Liver (tissue), 8 donors: ENCODE measurements at regions not wholly inside any gene's neighbourhood (a gene's known extent, or its start where the extent isn't known, plus 50 kb on each side); places are given as distances from the start of the nearest gene placed in this dataset.

Source experiments
- DNase-seq: peaks from one replicate; pipeline ENCODE4 v3.0.0-alpha.2; 2017; ENCODE audit warnings: low spot score
- H3K27ac ChIP-seq, 2 donors: one replicate each; pipeline ENCODE4 v1.7.0; 2013; ENCODE audit warnings: inconsistent platforms in 2 of 2, low read length in 2 of 2, control low read depth in 1 of 2, low read depth in 1 of 2, mild to moderate bottlenecking in 1 of 2
- H3K27me3 ChIP-seq, 4 donors: one replicate each; pipeline versions ENCODE4 v1.6.1 to v1.7.0; 2013; ENCODE audit warnings: low read length in 3 of 4, inconsistent platforms in 1 of 4, mild to moderate bottlenecking in 1 of 4, moderate library complexity in 1 of 4; ENCODE audit not compliant: control insufficient read depth in 4 of 4, insufficient read depth in 4 of 4
- H3K36me3 ChIP-seq, 4 donors: one replicate each; pipeline versions ENCODE4 v1.6.1 to v1.7.0; 2013; ENCODE audit warnings: low read length in 3 of 4, mild to moderate bottlenecking in 3 of 4, low read depth in 1 of 4, moderate library complexity in 1 of 4; ENCODE audit not compliant: control insufficient read depth in 4 of 4, insufficient read depth in 3 of 4
- H3K4me1 ChIP-seq, 4 donors: one replicate each; pipeline versions ENCODE4 v1.6.1 to v1.7.0; 2013; ENCODE audit warnings: low read length in 3 of 4, mild to moderate bottlenecking in 3 of 4, moderate library complexity in 1 of 4; ENCODE audit not compliant: control insufficient read depth in 4 of 4, insufficient read depth in 4 of 4
- H3K4me3 ChIP-seq, 3 donors: one replicate each; pipeline versions ENCODE4 v1.6.1 to v1.7.0; 2013; ENCODE audit warnings: low read length in 3 of 3, control low read depth in 1 of 3, low read depth in 1 of 3, mild to moderate bottlenecking in 1 of 3
- H3K9ac ChIP-seq, 2 donors: one replicate each; pipeline ENCODE4 v1.7.0; 2013; ENCODE audit warnings: low read length in 2 of 2, mild to moderate bottlenecking in 2 of 2, moderate library complexity in 2 of 2, control low read depth in 1 of 2, low read depth in 1 of 2
- H3K9me3 ChIP-seq, 4 donors: one replicate each; pipeline versions ENCODE4 v1.6.1 to v1.7.0; 2013; ENCODE audit warnings: low read length in 3 of 4; ENCODE audit not compliant: control insufficient read depth in 4 of 4
- CTCF ChIP-seq: fragments of 150-350 bp; IDR thresholded peaks from 2 replicates; pipeline ENCODE4 v1.5.1; 2017; ENCODE audit warnings: improper control_type of control experiment, low read depth, low read length; ENCODE audit not compliant: missing input control
- EGR1 ChIP-seq, 2 donors: IDR thresholded peaks; 2 replicates each; pipeline ENCODE4 v1.6.1; 2016 to 2018; ENCODE audit warnings: antibody characterized with exemption in 2 of 2, low read depth in 2 of 2
- FOXA1 ChIP-seq: IDR thresholded peaks from 2 replicates; pipeline ENCODE4 v1.6.1; 2016; ENCODE audit warnings: antibody characterized with exemption
- FOXA2 ChIP-seq: IDR thresholded peaks from 2 replicates; pipeline ENCODE4 v1.6.1; 2016; ENCODE audit warnings: antibody characterized with exemption
- GABPA ChIP-seq, 2 donors: IDR thresholded peaks in 1 of 2; conservative IDR thresholded peaks in 1 of 2; 2 replicates each; pipeline ENCODE4 v1.6.1; 2016; ENCODE audit warnings: antibody characterized with exemption in 2 of 2, mild to moderate bottlenecking in 1 of 2, moderate library complexity in 1 of 2
- HNF4G ChIP-seq: IDR thresholded peaks from 2 replicates; pipeline ENCODE4 v1.6.1; 2016; ENCODE audit warnings: antibody characterized with exemption
- JUND ChIP-seq, 2 donors: IDR thresholded peaks; 2 replicates each; pipeline ENCODE4 v1.6.1; 2016; ENCODE audit warnings: antibody characterized with exemption in 2 of 2
- REST ChIP-seq: IDR thresholded peaks from 2 replicates; pipeline ENCODE4 v1.6.1; 2016; ENCODE audit warnings: antibody characterized with exemption, mild to moderate bottlenecking
- RXRA ChIP-seq, 2 donors: IDR thresholded peaks; 2 replicates each; pipeline ENCODE4 v1.6.1; 2017 to 2018; ENCODE audit warnings: antibody characterized with exemption in 2 of 2, mild to moderate bottlenecking in 1 of 2
- SP1 ChIP-seq: IDR thresholded peaks from 2 replicates; pipeline ENCODE4 v1.6.1; 2018; ENCODE audit warnings: antibody characterized with exemption, mild to moderate bottlenecking
- TAF1 ChIP-seq: conservative IDR thresholded peaks from 2 replicates; pipeline ENCODE4 v1.6.1; 2016; ENCODE audit warnings: antibody characterized with exemption, mild to moderate bottlenecking
- ZBTB33 ChIP-seq: IDR thresholded peaks from 2 replicates; pipeline ENCODE4 v1.6.1; 2016; ENCODE audit warnings: antibody characterized with exemption
- WGBS: extraction: QIAGEN DNeasy Blood & Tissue Kit; methylation state at CpG from one replicate; pipeline ENCODE4 v1.1.7; 2013; 5-methylcytosine and 5-hydroxymethylcytosine counted together
- donor health status: healthy.
- donor health status: healthy.
- donor health status: healthy.
- donor health status: healthy.
- donor health status: healthy.

GRCh38 chr10:42990721-42991441 is 86.0 kb upstream of the RET start:
- Histone ChIP-seq H3K9ac (no peak overlapping the region), H3K9me3 (no peaks in the 10 kb centered on the region), H3K27me3 (no peaks in the 10 kb centered on the region), H3K36me3 (no peaks in the 10 kb centered on the region), H3K27ac (no peak overlapping the region), H3K4me1 (no peaks in the 10 kb centered on the region), H3K4me3 (no peak overlapping the region)
- no peak for TF ChIP-seq REST
- TF ChIP-seq EGR1 (IDR thresholded peaks at IDR 0.05; ENCODE audit: low read depth in 2 of 2), result no peak
- no peak for TF ChIP-seq ZBTB33
- TF ChIP-seq FOXA1, result no peak
- TF ChIP-seq HNF4G, result no peak
- TF ChIP-seq GABPA (IDR thresholded peaks at IDR 0.05 in 1 of 2, conservative IDR thresholded peaks at IDR 0.05 in 1 of 2), result no peak
- no peak for TF ChIP-seq FOXA2
- no peak for TF ChIP-seq SP1
- no peak for TF ChIP-seq RXRA (IDR thresholded peaks at IDR 0.05)
- TF ChIP-seq JUND (IDR thresholded peaks at IDR 0.05), result no peak
- 87% methylated on average over 18 of the region's 18 CpGs for WGBS
- peak; percentile 28 for DNase-seq

GRCh38 chr10:42991442-42992098 is 85.3 kb upstream of the RET start:
- Histone ChIP-seq H3K9me3 (no peaks in the 10 kb centered on the region), H3K4me3 (no peak overlapping the region), H3K4me1 (no peaks in the 10 kb centered on the region), H3K9ac (no peak overlapping the region), H3K36me3 (no peaks in the 10 kb centered on the region), H3K27me3 (no peaks in the 10 kb centered on the region), H3K27ac (no peak overlapping the region)
- WGBS, result 86% methylated on average over 10 of the region's 10 CpGs
- TF ChIP-seq TAF1 (no peak), GABPA (IDR thresholded peaks at IDR 0.05 in 1 of 2, conservative IDR thresholded peaks at IDR 0.05 in 1 of 2) (no peak), FOXA1 (no peak), CTCF (no peak)
- no peak for DNase-seq
